HEK293 (cell line): ENCODE measurements at regions not wholly inside any gene's neighbourhood (a gene's known extent, or its start where the extent isn't known, plus 50 kb on each side); places are given as distances from the start of the nearest gene placed in this dataset.

Experiments used
- CTCF ChIA-PET: fragments of 350-600 bp; formaldehyde crosslinking; extraction: SDS; loops from one replicate; lab custom pipeline; 2021; ENCODE audit warnings: antibody characterized with exemption; lab: Yijun Ruan, JAX
- POLR2A ChIA-PET: fragments of 300-600 bp; formaldehyde crosslinking; extraction: SDS; loops from one replicate; lab custom pipeline; 2020; ENCODE audit warnings: antibody characterized with exemption, inconsistent platforms; lab: Yijun Ruan, JAX
- H3K27ac ChIP-seq: fragments of 200-500 bp; sonication (Bioruptor generic); 2 replicates; pipeline ENCODE4 v1.5.1; 2014; ENCODE audit warnings: low read depth, low read length, control low read depth, inconsistent platforms; ENCODE audit errors: extremely low read depth
- H3K36me3 ChIP-seq, 2 experiments: fragments of 200-500 bp in 1 of 2; sonication (Bioruptor generic) in 1 of 2; 1 replicate in 1 of 2; 2 replicates in 1 of 2; pipeline ENCODE4 v1.5.1; 2014 to 2017; ENCODE audit warnings: inconsistent platforms in 2 of 2, low read length in 2 of 2; ENCODE audit not compliant: control insufficient read depth in 2 of 2, insufficient read depth in 1 of 2
- H3K4me1 ChIP-seq: fragments of 200-500 bp; sonication (Bioruptor generic); 2 replicates; pipeline ENCODE4 v1.5.1; 2014; ENCODE audit warnings: mild to moderate bottlenecking, low read length, inconsistent platforms; ENCODE audit not compliant: control insufficient read depth, insufficient read depth
- H3K4me3 ChIP-seq: 2 replicates; pipeline ENCODE4 v1.5.1; 2011; ENCODE audit warnings: low read depth, mild to moderate bottlenecking, control low read depth, low read length, moderate library complexity
- H3K9me3 ChIP-seq: fragments of 200-500 bp; sonication (Bioruptor generic); 2 replicates; pipeline ENCODE4 v1.5.1; 2014; ENCODE audit warnings: low read depth, low read length, inconsistent platforms; ENCODE audit not compliant: control insufficient read depth, insufficient read depth
- GLIS2 ChIP-seq: fragments of 450-650 bp; formaldehyde crosslinking; IDR thresholded peaks from 2 replicates; pipeline ENCODE4 v1.5.1; 2016; ENCODE audit warnings: missing biosample characterization, missing genetic modification characterization
- HOXA7 ChIP-seq: sonication (generic); formaldehyde crosslinking; IDR thresholded peaks from 2 replicates; pipeline ENCODE4 v1.8.1; 2022; ENCODE audit warnings: missing genetic modification reagents, borderline replicate concordance
- RBAK ChIP-seq: fragments of 450-650 bp; formaldehyde crosslinking; IDR thresholded peaks from 2 replicates; pipeline ENCODE4 v1.5.1; 2016; ENCODE audit warnings: missing biosample characterization, missing genetic modification characterization
- SCRT2 ChIP-seq: fragments of 450-650 bp; formaldehyde crosslinking; IDR thresholded peaks from 2 replicates; pipeline ENCODE4 v1.5.1; 2016; ENCODE audit warnings: missing biosample characterization, missing genetic modification characterization
- ZBTB17 ChIP-seq: fragments of 450-650 bp; formaldehyde crosslinking; IDR thresholded peaks from 2 replicates; pipeline ENCODE4 v1.5.1; 2016; ENCODE audit warnings: missing biosample characterization, missing genetic modification characterization
- ZBTB49 ChIP-seq: fragments of 450-650 bp; formaldehyde crosslinking; IDR thresholded peaks from 2 replicates; pipeline ENCODE4 v1.5.1; 2016; ENCODE audit warnings: missing biosample characterization, missing genetic modification characterization, low read depth
- ZNF140 ChIP-seq: fragments of 450-650 bp; formaldehyde crosslinking; IDR thresholded peaks from 2 replicates; pipeline ENCODE4 v1.5.1; 2016; ENCODE audit warnings: missing biosample characterization, missing genetic modification characterization
- ZNF155 ChIP-seq: fragments of 450-650 bp; formaldehyde crosslinking; IDR thresholded peaks from 2 replicates; pipeline ENCODE4 v1.5.1; 2016; ENCODE audit warnings: missing biosample characterization, missing genetic modification characterization
- ZNF169 ChIP-seq: fragments of 450-650 bp; formaldehyde crosslinking; IDR thresholded peaks from 2 replicates; pipeline ENCODE4 v1.5.1; 2016; ENCODE audit warnings: missing biosample characterization, missing genetic modification characterization
- ZNF391 ChIP-seq: fragments of 450-650 bp; formaldehyde crosslinking; IDR thresholded peaks from 2 replicates; pipeline ENCODE4 v1.5.1; 2016; ENCODE audit warnings: low read depth, missing biosample characterization, missing genetic modification characterization, borderline replicate concordance
- ZNF423 ChIP-seq: fragments of 450-650 bp; formaldehyde crosslinking; IDR thresholded peaks from 2 replicates; pipeline ENCODE4 v1.5.1; 2016; ENCODE audit warnings: missing biosample characterization, missing genetic modification characterization
- ZNF449 ChIP-seq: fragments of 450-650 bp; formaldehyde crosslinking; IDR thresholded peaks from 2 replicates; pipeline ENCODE4 v1.5.1; 2017; ENCODE audit warnings: missing biosample characterization, mild to moderate bottlenecking, missing genetic modification characterization, moderate library complexity
- ZNF580 ChIP-seq: fragments of 450-650 bp; formaldehyde crosslinking; IDR thresholded peaks from 2 replicates; pipeline ENCODE4 v1.5.1; 2016; ENCODE audit warnings: missing biosample characterization, missing genetic modification characterization
- ZNF623 ChIP-seq: fragments of 450-650 bp; formaldehyde crosslinking; IDR thresholded peaks from 2 replicates; pipeline ENCODE4 v1.5.1; 2016; ENCODE audit warnings: missing biosample characterization, missing genetic modification characterization
- ZNF658 ChIP-seq: fragments of 450-650 bp; formaldehyde crosslinking; IDR thresholded peaks from 2 replicates; pipeline ENCODE4; 2016; ENCODE audit warnings: missing biosample characterization, missing genetic modification characterization
- ZNF677 ChIP-seq: fragments of 450-650 bp; IDR thresholded peaks from 2 replicates; pipeline ENCODE4 v1.5.0; 2018; ENCODE audit warnings: missing biosample characterization, mild to moderate bottlenecking, missing genetic modification characterization, moderate library complexity
- ZNF76 ChIP-seq: fragments of 450-650 bp; formaldehyde crosslinking; IDR thresholded peaks from 2 replicates; pipeline ENCODE4; 2016; ENCODE audit warnings: low read depth, missing biosample characterization, missing genetic modification characterization, borderline replicate concordance
- ZNF768 ChIP-seq: fragments of 450-650 bp; formaldehyde crosslinking; IDR thresholded peaks from 2 replicates; pipeline ENCODE4 v1.5.1; 2018; ENCODE audit warnings: missing biosample characterization, mild to moderate bottlenecking, missing genetic modification characterization
- TF ChIP-seq, protein P1 (sequence below): sonication (generic); formaldehyde crosslinking; IDR thresholded peaks from 2 replicates; pipeline ENCODE4 v1.8.1; 2022; ENCODE audit warnings: mild to moderate bottlenecking, moderate library complexity, missing genetic modification reagents

GRCh38 chr15:93942269-93942694, 289.1 kb upstream of the MCTP2 start:
- Histone ChIP-seq H3K36me3 (no peaks in the 10 kb centered on the region), H3K27ac (no peak overlapping the region), H3K4me3 (no peak overlapping the region), H3K9me3 (no peaks in the 10 kb centered on the region), H3K4me1 (0 out of 2 replicates have a peak, but pooled peaks cover 3% of the 10 kb centered on the region)
- POLR2A ChIA-PET = no interaction called here
- CTCF ChIA-PET = interaction anchor here (1.0 to 2.9 kb wide), 2 partner anchors 34 to 178 kb away, joined by 3 to 7 read pairs; no protein-coding TSS in a partner anchor
- TF ChIP-seq SCRT2 (tag by site-specific recombination) (no peak), ZNF76 (tag by site-specific recombination) (no peak), ZNF155 (tag by site-specific recombination) (no peak), ZNF677 (tag by site-specific recombination) (no peak), HOXA7 (CRISPR knock-in tag) (no peak), ZNF768 (no peak), ZNF391 (no peak), ZNF658 (tag by site-specific recombination) (no peak), ZBTB17 (tag by site-specific recombination) (no peak), ZNF623 (no peak), RBAK (tag by site-specific recombination) (no peak)

DNA sequence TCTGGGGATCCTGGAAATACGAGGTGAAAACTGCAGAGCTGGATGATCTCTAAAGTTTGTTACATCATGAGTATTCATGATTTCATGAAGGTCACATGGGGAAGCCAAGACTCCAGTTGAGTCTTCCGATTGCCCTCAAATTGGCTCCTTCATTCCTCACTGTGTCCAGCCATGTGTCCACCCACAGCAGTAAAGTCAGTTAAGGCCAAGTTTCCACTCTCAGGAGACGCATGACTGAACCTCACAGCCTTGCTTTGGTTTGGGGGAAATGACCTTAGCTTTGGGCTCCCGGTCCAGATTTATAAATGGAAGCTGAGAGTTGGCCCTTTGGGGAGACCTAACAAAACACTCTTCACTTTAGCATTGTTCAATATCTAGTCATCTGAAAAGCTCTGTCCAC, 289.7 kb upstream of the MCTP2 start:
- Histone ChIP-seq H3K4me1 (0 out of 2 replicates have a peak, but pooled peaks cover 3% of the 10 kb centered on the region), H3K36me3 (no peaks in the 10 kb centered on the region), H3K4me3 (no peak overlapping the region), H3K27ac (no peak overlapping the region), H3K9me3 (no peaks in the 10 kb centered on the region)
- no peak for TF ChIP-seq ZBTB49 (tag by site-specific recombination)
- no peak for TF ChIP-seq ZNF580 (tag by site-specific recombination)
- TF ChIP-seq ZNF169 (tag by site-specific recombination) = no peak
- no peak for TF ChIP-seq ZNF423 (tag by site-specific recombination)
- TF ChIP-seq ZNF140 (tag by site-specific recombination) = no peak
- TF ChIP-seq, protein P1, sequence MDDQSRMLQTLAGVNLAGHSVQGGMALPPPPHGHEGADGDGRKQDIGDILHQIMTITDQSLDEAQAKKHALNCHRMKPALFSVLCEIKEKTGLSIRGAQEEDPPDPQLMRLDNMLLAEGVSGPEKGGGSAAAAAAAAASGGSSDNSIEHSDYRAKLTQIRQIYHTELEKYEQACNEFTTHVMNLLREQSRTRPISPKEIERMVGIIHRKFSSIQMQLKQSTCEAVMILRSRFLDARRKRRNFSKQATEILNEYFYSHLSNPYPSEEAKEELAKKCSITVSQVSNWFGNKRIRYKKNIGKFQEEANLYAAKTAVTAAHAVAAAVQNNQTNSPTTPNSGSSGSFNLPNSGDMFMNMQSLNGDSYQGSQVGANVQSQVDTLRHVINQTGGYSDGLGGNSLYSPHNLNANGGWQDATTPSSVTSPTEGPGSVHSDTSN (CRISPR knock-in tag) = no peak
- no peak for TF ChIP-seq ZNF449
- no peak for TF ChIP-seq GLIS2
- CTCF ChIA-PET = interaction anchor here (1.0 to 2.9 kb wide), 2 partner anchors 34 to 178 kb away, joined by 3 to 7 read pairs; no protein-coding TSS in a partner anchor
- POLR2A ChIA-PET = no interaction called here
